DMS 273 (cell line): ENCODE measurements at regions not wholly inside any gene's neighbourhood (a gene's known extent, or its start where the extent isn't known, plus 50 kb on each side); places are given as distances from the start of the nearest gene placed in this dataset.
"Not testable (repeated sequence)": the region's sequence is repeated elsewhere in the genome, so short reads cannot be mapped to it uniquely, and the experiment has no call there.

Source experiments
- DNase-seq: peaks from one replicate; lab custom pipeline; 2025; ENCODE audit not compliant: unreplicated experiment; lab: John Stamatoyannopoulos, UW

DNA sequence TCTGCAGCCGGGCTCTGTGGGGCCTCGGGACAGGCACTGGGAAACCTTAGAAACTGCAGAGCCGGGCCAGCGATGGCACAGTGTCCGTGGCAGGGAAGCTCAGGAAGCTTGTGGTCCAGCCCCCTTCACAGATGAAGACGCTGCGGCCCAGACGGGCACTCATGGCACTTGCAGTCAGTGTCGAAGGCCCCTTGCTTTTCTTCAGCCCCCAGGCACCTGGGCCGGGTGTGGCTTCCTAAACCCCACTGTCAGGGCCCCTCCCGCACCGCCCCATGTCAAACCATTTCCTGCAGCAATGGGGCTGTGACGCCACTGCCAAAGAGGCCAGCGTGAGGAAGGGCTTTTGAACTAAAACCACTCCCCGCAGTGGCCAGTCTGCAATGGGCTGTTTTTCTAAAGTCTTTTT is 164.0 kb downstream of the LAT start:
- no peak for DNase-seq

DNA sequence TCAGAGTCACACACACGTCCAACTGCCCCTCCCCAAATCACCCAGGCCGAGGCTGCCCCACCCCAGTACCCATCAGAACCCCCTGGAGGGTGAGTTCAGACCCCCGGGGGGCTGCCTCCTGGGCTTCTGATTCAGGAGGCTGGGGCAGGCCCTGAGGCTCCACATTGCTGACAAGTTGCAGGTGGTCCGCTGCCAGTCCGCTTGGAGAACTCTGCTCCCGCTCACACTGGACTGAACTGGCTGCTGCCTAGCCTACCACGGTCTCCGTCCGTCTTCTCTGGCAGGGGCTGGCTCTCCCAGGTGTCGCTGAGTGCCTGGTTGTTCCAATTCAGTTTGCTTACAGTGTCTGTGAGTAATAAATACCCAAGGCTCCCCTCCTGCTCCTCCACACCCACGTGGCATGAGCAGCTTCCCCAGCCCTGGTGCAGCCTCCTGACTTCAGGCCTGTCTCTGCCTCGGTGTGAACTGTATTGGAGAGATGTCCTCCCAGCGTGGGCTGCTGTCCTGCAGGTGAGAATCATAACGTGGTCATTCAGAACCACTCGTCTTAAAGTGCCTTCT is 163.4 kb downstream of the LAT start:
- DNase-seq = no peak

- not testable (repeated sequence) for DNase-seq
These were observed 162.9 kb downstream of the LAT start for GRCh38 chr16:29147710-29148109.

DNA sequence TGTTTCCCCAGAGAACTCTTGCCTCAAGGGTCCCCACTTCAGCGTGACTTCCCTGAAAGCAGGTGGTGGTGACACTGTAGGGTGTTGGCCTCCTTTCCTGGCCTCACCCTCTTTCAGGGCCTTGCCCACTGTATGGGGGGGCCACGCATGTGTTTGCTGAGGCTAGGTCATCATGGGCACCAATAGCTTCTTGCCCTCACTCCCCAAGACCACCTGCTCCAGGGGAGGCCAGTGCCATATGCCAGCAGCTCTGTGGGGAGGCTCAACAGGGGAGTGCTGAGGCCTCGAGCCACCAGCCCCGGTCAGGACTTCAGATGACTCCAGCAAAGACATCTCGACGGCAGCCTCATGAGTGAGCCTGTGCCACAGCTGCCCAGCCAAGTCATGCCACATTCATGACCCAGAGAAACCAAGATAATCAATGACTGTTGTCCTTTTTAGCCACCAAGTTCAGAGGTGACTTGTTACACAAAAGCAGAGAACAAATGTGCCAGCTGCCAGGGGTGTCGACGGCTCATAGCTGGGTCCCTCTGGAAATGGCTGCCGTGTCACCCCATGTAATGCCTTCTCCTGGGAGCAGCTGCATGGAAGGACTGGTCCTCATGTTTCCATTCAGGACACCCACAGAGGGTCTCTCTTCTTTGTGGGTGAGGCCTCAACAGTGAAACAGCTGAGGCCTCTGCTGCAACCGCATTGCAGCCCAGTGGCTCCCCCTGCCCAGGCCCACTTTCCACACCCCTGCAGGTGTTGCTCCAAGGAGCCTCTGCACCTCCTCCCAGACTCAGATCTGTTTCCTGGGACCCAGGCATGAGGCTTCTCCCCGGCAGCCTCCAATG is 162.2 kb downstream of the LAT start:
- DNase-seq = not testable (repeated sequence)

- no peak for DNase-seq
These were observed 161.4 kb downstream of the LAT start for GRCh38 chr16:29146266-29146665.

DNA sequence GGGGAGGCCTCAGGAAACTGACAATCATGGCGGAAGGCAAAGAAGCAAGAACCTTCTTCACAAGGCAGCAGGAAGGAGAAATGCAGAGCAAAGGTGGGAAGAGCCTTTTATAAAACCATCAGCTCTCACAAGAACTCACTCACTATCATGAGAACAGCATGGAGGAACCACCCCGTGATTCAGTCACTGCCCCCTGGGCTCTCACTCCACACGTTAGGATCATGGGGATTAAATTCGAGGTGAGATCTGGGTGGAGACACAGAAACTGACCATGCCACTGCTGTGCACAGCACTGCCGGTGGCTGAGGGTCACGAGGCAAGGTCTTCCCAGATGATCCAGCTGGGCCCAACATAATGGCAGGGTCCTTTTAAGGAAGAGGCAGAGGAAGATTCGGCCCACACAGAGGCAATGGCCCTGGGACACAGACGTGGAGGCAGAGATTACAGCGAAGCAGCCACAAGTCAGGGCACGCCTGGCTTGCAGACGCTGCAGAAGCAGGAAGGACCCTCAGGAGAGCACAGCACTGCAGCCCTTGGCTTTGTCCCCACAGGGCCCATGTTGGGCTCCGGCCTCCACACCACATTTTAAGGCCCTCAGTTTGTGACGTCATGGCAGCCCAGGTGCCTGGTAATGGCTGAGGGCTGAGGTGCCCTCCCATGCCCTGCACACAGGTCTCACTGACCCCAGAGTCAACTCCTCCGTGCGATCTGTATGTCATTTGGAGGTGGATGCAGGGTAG is 160.8 kb downstream of the LAT start:
- DNase-seq = not testable (repeated sequence)

- not testable (repeated sequence) for DNase-seq
These were observed 160.2 kb downstream of the LAT start for GRCh38 chr16:29145086-29145485.

DNA sequence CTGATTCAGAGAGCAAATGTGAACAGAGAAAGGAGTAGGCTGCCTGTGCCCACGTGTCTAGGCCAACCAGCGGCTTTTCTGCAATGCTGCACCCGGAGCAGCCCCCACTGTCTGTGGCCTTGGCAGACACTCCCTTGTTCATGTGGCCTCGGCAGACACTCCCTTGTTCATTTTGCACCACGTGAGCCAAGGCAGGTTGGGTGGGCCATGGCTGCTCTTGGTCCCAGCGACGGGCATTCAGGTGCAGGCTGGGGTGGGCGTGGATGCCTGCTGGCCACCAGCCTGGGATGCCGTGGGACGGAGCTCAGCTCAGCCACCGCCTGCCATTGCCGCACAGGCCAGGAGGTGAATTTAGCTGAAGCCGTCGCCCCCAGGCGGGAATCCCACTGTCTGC is 159.8 kb downstream of the LAT start:
- not testable (repeated sequence) for DNase-seq

GRCh38 chr16:29143739-29144668 is 159.2 kb downstream of the LAT start:
- not testable (repeated sequence) for DNase-seq

GRCh38 chr16:29142506-29142905 is 157.7 kb downstream of the LAT start:
- DNase-seq = not testable (repeated sequence)

GRCh38 chr16:29141586-29142324 is 156.9 kb downstream of the LAT start:
- no peak for DNase-seq

GRCh38 chr16:29141121-29141520 is 156.3 kb downstream of the LAT start:
- not testable (repeated sequence) for DNase-seq

- DNase-seq = not testable (repeated sequence)
These were observed 155.3 kb downstream of the LAT start for GRCh38 chr16:29139901-29140855.

DNA sequence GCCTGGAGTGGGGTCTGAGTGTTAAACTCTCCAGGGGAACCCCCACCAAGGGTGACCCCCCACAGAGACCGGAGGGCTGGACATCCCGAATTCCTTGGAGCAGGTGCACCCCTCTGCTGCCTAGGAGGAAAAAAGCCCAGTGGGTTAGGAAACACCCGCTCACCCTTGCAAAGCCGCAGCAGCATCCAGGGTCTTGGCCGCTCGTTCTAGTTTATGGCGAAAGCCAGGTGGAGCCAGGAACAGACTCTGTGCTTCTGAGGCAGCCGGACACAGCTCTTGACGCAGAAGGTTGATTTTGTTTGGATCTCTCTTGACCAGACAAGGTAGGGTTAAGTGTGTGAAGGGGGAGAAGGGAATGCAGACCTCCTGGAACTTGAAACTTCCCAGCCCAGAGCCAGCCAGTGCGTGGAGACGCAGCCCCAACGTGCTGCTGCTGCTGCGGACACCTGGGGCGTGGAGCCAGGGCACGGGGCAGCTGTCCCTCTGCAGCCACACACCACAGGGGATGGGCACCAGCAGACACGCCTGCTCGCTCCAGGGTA is 154.5 kb downstream of the LAT start:
- DNase-seq = no peak

- DNase-seq = not testable (repeated sequence)
These were observed 153.8 kb downstream of the LAT start for GRCh38 chr16:29138698-29139097.

DNA sequence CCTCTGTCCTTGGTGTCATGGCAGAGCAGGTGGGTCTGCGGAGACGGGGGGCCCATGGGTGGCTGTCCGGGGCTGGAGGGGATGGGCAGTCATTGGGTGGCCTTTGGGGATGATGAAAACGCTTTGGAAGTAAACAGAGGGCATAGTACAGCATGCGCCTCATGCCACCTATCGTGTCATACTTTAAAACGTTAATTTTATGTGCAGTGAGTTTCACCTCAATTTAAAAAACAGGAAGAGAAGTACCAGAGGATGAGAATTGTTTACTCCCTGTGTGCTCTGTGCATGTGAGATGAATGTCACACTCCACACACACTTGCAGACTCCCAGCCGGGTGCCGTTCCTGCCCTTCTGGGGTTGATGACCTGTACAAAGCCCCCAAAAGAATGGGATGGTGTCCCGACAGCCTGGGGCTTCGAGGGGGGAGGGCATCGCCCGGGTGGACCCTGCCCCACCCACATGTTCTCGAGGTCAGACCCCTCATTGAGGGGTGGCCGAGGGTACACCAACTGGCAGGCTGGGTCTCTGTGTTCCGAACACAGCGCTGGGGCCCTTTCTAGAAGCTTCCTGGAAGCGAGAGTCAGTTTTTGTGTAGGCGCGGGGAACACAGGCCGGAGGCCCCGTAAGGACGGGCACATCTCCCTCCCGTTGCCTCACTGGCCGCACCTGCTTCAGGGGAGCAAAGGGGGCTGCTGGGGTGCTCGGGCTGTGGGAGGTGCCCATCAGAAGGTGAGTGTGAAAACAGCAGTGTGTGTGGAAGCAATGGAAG is 153.2 kb downstream of the LAT start:
- DNase-seq = not testable (repeated sequence)

DNA sequence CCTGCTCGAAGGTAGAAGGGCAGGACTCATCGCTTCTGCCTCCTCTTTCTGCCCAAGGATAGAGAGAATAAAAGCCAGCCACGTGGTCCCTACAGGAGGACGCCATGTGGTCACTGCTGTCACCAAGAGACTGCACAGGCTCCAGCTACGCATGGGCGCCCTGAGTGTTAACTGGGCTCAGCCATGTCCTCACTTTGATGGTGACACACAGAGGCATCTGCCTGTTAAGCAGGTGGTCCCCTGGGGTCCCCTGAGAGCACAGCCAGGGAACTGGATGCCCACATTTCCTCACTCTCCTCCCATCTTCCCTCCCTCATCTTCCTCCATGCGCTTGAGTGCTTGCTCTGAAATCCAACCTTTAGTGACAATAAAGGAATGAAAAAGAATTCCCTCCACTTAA is 152.6 kb downstream of the LAT start:
- DNase-seq = not testable (repeated sequence)

DNA sequence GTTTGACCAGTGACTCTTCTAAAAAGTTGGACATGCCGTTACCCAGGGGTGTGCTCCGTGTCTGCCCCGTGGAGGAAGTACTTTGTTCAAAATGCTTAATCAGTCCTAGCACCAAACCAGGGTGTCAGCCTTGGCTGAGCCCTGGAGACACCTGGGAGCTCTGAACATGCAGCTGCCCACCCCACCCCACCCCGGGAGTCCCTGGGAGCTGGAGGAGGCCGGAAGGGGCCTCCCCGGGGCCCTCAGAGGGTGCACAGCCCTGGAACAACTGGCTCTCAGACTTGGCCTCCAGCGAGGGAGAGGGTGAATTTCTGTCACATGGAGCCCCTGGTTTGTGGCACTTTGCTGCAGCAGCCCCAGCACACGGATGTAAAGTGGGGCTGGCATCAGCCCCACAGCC is 152.1 kb downstream of the LAT start:
- not testable (repeated sequence) for DNase-seq
